Neural cell (in vitro differentiated cells): ENCODE measurements at regions not wholly inside any gene's neighbourhood (a gene's known extent, or its start where the extent isn't known, plus 50 kb on each side); places are given as distances from the start of the nearest gene placed in this dataset.

Source experiments
- H2AFZ ChIP-seq: fragments of 200-600, 300-800 bp; sonication (generic), shearing (Covaris generic); 2 replicates; pipeline ENCODE4 v1.6.0; 2014; ENCODE audit warnings: low read depth, mild to moderate bottlenecking, antibody characterized with exemption, low read length, moderate library complexity
- H3F3A ChIP-seq: fragments of 200-600 bp; shearing (Covaris generic); 2 replicates; pipeline ENCODE4 v1.6.1; 2016; ENCODE audit warnings: mild to moderate bottlenecking, moderate library complexity, mixed read lengths, antibody characterized with exemption, low read length; ENCODE audit not compliant: insufficient read depth, poor library complexity, severe bottlenecking
- H3K27ac ChIP-seq: fragments of 200-600, 300-800 bp; sonication (generic), shearing (Covaris generic); 2 replicates; pipeline ENCODE4 v1.5.1; 2014; ENCODE audit warnings: mild to moderate bottlenecking, low read length, moderate library complexity
- H3K27me3 ChIP-seq: fragments of 300-800, 200-600 bp; sonication (generic), shearing (Covaris generic); 2 replicates; pipeline ENCODE4 v1.6.0; 2014; ENCODE audit warnings: mild to moderate bottlenecking, low read depth, low read length, moderate library complexity; ENCODE audit not compliant: insufficient read depth
- H3K36me3 ChIP-seq: fragments of 300-800, 200-600 bp; sonication (generic), shearing (Covaris generic); 2 replicates; pipeline ENCODE4 v1.5.1; 2014; ENCODE audit warnings: mild to moderate bottlenecking, antibody characterized with exemption, low read length, moderate library complexity; ENCODE audit not compliant: insufficient read depth
- H3K4me2 ChIP-seq: fragments of 300-800, 200-600 bp; sonication (generic), shearing (Covaris generic); 2 replicates; pipeline ENCODE4 v1.6.0; 2014; ENCODE audit warnings: mild to moderate bottlenecking, low read length
- H3K4me3 ChIP-seq: fragments of 300-800, 200-600 bp; sonication (generic), shearing (Covaris generic); 2 replicates; pipeline ENCODE4 v1.5.1; 2014; ENCODE audit warnings: mild to moderate bottlenecking, low read length, moderate library complexity
- H3K79me2 ChIP-seq: fragments of 200-600 bp; shearing (Covaris generic); replicated peaks from 2 replicates; pipeline ENCODE4 v1.6.0; 2014; ENCODE audit warnings: mild to moderate bottlenecking, low read length, moderate library complexity; ENCODE audit not compliant: insufficient read depth
- H3K9ac ChIP-seq: fragments of 300-800, 200-600 bp; sonication (generic), shearing (Covaris generic); 2 replicates; pipeline ENCODE4 v1.6.1; 2016; ENCODE audit warnings: mild to moderate bottlenecking, low read length, mixed read lengths
- H3K9me2 ChIP-seq: fragments of 200-600 bp; shearing (Covaris generic); 2 replicates; pipeline ENCODE4 v1.6.1; 2016; ENCODE audit warnings: mild to moderate bottlenecking, low read length, mixed read lengths; ENCODE audit not compliant: insufficient read depth
- H3K9me3 ChIP-seq: fragments of 200-600, 300-800 bp; sonication (generic), shearing (Covaris generic); 2 replicates; pipeline ENCODE4 v1.6.1; 2016; ENCODE audit warnings: mild to moderate bottlenecking, mixed run types, low read length, moderate library complexity, mixed read lengths
- H4K20me1 ChIP-seq: fragments of 200-600 bp; shearing (Covaris generic); 2 replicates; pipeline ENCODE4 v1.6.1; 2016; ENCODE audit warnings: mild to moderate bottlenecking, mixed run types; ENCODE audit not compliant: insufficient read depth
- CTCF ChIP-seq: fragments of 450-650 bp; IDR thresholded peaks from 2 replicates; pipeline ENCODE4 v1.5.1; 2014; ENCODE audit warnings: antibody characterized with exemption, mild to moderate bottlenecking, moderate library complexity; ENCODE audit not compliant: poor library complexity, severe bottlenecking
- EP300 ChIP-seq: fragments of 450-650 bp; conservative IDR thresholded peaks from 2 replicates; pipeline ENCODE4 v1.6.1; 2014; ENCODE audit warnings: antibody characterized with exemption, mild to moderate bottlenecking, moderate library complexity; ENCODE audit not compliant: poor library complexity, severe bottlenecking
- EZH2 ChIP-seq: fragments of 200-600, 300-800 bp; shearing (Covaris generic), sonication (generic); IDR thresholded peaks from 2 replicates; pipeline ENCODE4 v1.6.1; 2014; ENCODE audit warnings: antibody characterized with exemption, low read length, borderline replicate concordance, mild to moderate bottlenecking; ENCODE audit not compliant: insufficient read depth, poor library complexity, severe bottlenecking
- MXI1 ChIP-seq: fragments of 450-650 bp; conservative IDR thresholded peaks from 2 replicates; pipeline ENCODE4 v1.6.1; 2014; ENCODE audit warnings: antibody characterized with exemption, mild to moderate bottlenecking; ENCODE audit not compliant: poor library complexity, severe bottlenecking
- POLR2AphosphoS5 ChIP-seq: IDR thresholded peaks from 2 replicates; pipeline ENCODE4 v1.6.1; 2012
- RAD21 ChIP-seq: fragments of 450-650 bp; conservative IDR thresholded peaks from 2 replicates; pipeline ENCODE4 v1.6.1; 2014; ENCODE audit warnings: antibody characterized with exemption, mild to moderate bottlenecking, moderate library complexity
- REST ChIP-seq: IDR thresholded peaks from 2 replicates; pipeline ENCODE4 v1.6.1; 2012; ENCODE audit warnings: borderline replicate concordance
- SMC3 ChIP-seq: fragments of 450-650 bp; conservative IDR thresholded peaks from 2 replicates; pipeline ENCODE4 v1.6.1; 2014; ENCODE audit warnings: antibody characterized with exemption, mild to moderate bottlenecking, moderate library complexity; ENCODE audit not compliant: poor library complexity
- TAF1 ChIP-seq: IDR thresholded peaks from 2 replicates; pipeline ENCODE4 v1.6.1; 2012; ENCODE audit warnings: low read depth

- Histone ChIP-seq H2AFZ (no peak overlapping the region), H3K4me3 (no peak overlapping the region), H3K79me2 (no peaks in the 10 kb centered on the region), H4K20me1 (no peaks in the 10 kb centered on the region), H3K36me3 (no peaks in the 10 kb centered on the region), H3F3A (no peaks in the 10 kb centered on the region), H3K27me3 (no peaks in the 10 kb centered on the region), H3K9ac (no peak overlapping the region), H3K27ac (no peak overlapping the region), H3K4me2 (no peak overlapping the region), H3K9me2 (no peaks in the 10 kb centered on the region), H3K9me3 (no peaks in the 10 kb centered on the region)
- TF ChIP-seq SMC3: no peak
- no peak for TF ChIP-seq RAD21
- no peak for TF ChIP-seq TAF1
- no peak for TF ChIP-seq EP300
- TF ChIP-seq CTCF: no peak
- no peak for TF ChIP-seq POLR2AphosphoS5
- no peak for TF ChIP-seq MXI1
- no peak for TF ChIP-seq EZH2
- no peak for TF ChIP-seq REST
These were observed 621.2 kb upstream of the ACVR2A start for GRCh38 chr2:147223553-147224060.

GRCh38 chr2:147223119-147223518 lies 621.7 kb upstream of the ACVR2A start:
- Histone ChIP-seq H3K79me2 (no peaks in the 10 kb centered on the region), H4K20me1 (no peaks in the 10 kb centered on the region), H3K4me3 (no peak overlapping the region), H3F3A (no peaks in the 10 kb centered on the region), H3K9ac (no peak overlapping the region), H3K27me3 (no peaks in the 10 kb centered on the region), H3K9me2 (no peaks in the 10 kb centered on the region), H3K9me3 (no peaks in the 10 kb centered on the region), H3K36me3 (no peaks in the 10 kb centered on the region), H2AFZ (no peak overlapping the region), H3K27ac (no peak overlapping the region), H3K4me2 (no peak overlapping the region)
- no peak for TF ChIP-seq POLR2AphosphoS5
- TF ChIP-seq EP300: no peak
- TF ChIP-seq RAD21: no peak
- TF ChIP-seq EZH2: no peak
- TF ChIP-seq SMC3: no peak
- no peak for TF ChIP-seq CTCF
- no peak for TF ChIP-seq REST
- TF ChIP-seq TAF1: no peak
- TF ChIP-seq MXI1: no peak
